GM19239 (cell line): ENCODE measurements at regions not wholly inside any gene's neighbourhood (a gene's known extent, or its start where the extent isn't known, plus 50 kb on each side); places are given as distances from the start of the nearest gene placed in this dataset.
"Not testable (repeated sequence)": the region's sequence is repeated elsewhere in the genome, so short reads cannot be mapped to it uniquely, and the experiment has no call there.

Experiments used
- DNase-seq: peaks from one replicate; pipeline ENCODE4 v3.0.0; 2011; ENCODE audit warnings: low spot score; ENCODE audit not compliant: insufficient read length
- FAIRE-seq: peaks from 2 replicates; lab custom pipeline; 2011; peaks lifted over from hg19 to GRCh38; lab: Jason Lieb, UNC

DNA sequence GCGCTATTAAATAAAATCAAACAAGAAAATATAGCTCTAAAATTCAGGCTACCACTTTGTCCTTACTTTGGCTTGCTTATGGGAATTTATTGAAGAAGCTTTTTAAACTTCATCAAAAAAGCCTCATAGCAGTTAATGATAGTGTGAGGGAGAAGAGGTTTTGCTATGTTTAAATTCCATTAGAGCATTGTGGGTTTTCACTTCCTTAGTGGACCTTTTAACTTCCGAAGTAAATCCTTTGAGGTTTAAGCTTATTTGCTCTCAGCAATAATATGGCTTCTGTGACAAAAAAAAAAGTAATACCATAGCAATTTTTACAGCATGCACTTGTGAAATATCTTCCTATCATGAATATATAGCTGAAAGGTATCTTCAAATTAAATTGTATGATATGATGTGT is 120.2 kb upstream of the NDST4 start:
- DNase-seq, result no peak
- no peak for FAIRE-seq

DNA sequence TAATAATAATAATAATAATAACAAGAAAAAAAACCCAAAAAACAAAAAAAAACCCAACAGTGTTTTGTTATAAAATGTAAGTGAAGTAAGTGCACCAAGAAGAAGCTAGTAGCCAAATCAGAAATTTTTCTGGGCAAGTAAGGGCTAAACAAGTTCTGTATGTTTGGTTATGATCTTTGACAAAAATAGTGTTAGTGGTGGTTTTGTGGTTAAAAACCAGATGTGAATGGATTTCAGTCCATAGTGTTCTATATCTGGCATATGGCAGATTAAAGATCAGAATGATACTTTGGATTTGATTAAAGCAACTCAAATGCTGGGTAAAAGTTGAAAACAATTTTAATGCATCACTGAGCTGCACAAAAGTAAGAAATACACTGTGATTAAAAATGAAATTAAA is 116.5 kb upstream of the NDST4 start:
- FAIRE-seq, result no peak
- no peak for DNase-seq

DNA sequence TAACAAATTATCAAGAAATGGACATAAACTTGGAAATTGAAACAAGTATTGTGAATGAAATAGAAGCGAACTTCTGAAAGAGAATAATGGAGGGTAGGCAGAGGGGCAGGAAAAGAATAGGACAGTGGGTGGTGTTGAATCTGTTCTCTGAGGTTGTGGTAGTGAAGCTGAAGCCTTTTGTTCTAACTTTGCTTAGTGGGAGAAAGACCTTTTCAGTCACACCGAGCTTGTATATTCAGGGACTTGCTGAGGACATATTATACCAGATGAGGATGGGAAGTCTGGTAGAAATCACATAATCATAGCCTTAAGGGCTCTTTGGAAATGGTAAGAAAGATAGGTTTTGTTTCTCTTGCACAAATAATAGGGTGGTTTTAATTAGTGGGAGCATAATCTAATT is 115.4 kb upstream of the NDST4 start:
- no peak for FAIRE-seq
- DNase-seq, result no peak

DNA sequence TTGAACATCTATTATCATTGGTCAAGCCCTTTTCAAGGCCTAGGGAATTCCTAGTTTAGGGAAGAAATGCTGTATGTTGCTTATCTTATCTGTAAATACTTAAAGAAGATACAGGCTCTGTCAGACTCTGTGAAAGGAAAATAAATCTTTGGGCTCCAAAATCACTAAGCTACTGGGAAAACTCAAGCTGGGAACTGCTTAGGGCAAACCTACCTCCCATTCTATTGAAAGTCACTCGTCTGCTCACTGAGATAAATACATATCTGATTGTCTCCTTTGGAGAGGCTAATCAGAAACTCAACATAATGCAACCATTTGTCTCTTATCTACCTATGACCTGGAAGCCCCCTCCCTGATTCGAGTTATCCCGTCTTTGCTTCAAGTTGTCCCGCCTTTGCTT is 108.6 kb upstream of the NDST4 start:
- no peak for FAIRE-seq

DNA sequence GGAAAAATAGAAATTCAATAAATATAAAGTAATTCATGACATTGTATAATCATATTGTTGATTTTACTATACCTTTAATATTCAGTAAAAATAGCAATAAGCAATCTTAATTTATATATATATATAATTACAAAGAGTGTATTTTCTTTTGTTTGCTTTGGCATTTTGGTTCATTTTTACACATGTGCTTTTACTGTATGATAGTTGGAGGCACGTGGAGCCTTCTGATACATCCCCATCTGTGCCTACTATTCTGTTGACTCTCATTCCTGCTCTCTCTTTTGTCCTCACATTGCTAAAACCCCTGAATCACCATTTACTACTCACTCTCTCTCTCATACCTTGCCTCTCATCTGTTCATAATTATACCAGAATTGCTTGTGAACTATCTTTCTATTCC is 106.4 kb upstream of the NDST4 start:
- FAIRE-seq (no peak), DNase-seq (no peak)

More for the DNA sequence above, 108.6 kb upstream of the NDST4 start:
- no peak for DNase-seq

DNA sequence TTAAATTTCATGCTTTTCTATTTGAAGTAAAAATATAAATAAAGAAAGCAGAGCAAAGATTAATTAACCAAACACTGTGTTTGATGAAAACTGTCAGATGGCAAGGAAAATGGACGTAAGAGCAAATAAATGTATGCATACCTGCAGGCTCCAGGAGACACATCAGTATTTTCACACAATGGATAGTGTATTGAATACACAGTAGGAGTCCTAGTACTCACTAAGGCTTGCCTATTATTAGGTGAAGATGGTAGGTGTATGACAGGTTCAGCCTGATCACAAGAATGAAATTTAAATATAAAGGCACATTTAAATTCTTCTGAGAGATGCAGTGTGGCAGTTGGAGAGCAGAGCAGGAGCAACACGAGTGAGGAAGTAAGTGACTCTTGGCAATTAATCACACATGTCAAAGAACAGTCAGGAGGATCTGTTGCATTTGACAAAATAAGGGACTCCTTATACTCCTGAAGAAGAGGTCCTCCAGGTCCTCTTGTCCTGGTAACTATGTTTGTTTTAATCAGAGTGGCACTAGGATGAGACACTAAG is 106.0 kb upstream of the NDST4 start:
- DNase-seq (no peak), FAIRE-seq (no peak)

DNA sequence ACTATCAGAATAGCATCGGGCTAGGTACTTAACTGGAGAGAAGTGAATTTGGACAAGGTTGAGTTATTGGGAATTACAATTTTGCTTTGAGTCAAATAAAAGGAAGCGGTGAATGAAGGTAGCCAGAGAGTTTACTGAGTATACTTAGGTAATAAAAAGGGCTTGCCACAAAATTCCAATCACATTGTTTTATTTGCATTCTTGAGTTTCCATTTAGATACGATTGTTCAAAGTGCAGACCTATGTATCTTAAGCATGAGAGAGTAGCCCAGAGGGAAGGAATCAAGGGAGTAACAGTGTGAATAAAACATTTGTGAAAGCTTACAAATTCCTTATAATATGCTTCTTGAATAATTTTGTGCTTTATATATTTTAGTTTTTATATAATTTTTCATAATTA is 102.5 kb upstream of the NDST4 start:
- DNase-seq (no peak), FAIRE-seq (no peak)

DNA sequence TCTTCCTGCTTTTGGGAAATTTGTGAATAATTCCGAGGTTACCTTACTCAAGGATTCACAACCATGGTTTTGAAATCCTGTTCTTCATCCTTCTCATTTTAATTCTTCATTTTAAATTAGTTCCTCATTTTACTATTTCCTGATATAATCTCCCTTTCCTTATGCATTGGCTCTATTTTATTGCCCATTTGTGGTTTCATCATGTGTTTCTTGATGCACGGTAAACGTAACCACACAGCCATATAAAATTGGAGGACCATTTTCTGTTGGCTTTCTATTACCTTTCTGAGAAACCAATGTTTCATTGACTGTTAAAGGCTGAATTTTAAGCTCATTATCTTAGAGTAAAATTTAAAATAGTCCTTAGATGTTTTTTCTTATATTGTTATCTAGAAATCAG is 100.3 kb upstream of the NDST4 start:
- DNase-seq, result no peak
- FAIRE-seq, result no peak

DNA sequence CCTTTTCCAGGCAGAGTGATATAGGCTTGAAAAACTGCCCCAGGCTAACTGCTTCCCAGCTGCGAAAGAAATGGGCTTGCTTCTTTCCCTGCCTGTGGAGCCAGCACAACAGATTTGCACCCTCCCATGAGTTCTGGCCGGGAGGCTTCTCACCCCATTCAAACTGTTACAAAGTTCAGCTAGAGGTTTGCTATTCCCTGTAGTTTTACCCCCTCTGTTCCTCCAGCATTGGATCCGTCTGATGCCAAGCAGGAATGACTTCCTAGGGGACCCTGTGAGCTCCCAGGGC is 87.6 kb upstream of the NDST4 start:
- DNase-seq (no peak), FAIRE-seq (no peak)

DNA sequence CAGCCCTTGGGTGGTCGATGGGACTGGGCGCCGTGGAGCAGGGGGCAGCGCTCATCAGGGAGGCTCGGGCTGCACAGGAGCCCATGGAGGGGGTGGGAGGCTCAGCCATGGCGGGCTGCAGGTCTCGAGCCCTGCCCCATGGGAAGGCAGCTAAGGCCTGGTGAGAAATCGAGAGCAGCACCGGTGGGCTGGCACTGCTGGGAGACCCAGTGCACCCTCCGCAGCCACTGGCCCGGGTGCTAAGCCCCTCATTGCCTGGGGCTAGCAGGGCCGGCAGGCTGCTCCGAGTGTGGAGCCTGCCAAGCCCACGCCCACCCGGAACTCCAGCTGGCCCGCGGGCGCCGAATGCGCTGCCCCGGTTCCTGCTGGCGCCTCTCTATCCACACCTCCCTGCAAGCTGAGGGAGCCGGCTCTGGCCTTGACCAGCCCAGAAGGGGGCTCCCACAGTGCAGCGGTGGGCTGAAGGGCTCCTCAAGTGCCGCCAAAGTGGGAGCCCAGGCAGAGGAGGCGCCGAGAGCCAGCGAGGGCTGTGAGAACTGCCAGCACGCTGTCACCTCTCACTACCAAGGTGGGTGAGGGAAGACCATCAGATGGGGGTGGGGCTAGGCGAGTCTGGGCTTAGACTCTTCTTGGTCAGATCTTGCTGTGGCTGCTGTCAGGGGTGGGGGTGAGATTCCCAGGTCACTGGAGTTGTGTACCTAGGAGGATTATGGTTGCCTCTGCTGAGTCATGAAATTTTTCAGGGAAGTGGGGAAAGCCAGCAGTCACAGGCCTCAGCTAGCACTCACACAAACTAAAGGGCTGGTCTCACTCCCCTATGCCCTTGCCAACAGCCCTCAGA is 87.0 kb upstream of the NDST4 start:
- DNase-seq, FAIRE-seq: not testable (repeated sequence)

DNA sequence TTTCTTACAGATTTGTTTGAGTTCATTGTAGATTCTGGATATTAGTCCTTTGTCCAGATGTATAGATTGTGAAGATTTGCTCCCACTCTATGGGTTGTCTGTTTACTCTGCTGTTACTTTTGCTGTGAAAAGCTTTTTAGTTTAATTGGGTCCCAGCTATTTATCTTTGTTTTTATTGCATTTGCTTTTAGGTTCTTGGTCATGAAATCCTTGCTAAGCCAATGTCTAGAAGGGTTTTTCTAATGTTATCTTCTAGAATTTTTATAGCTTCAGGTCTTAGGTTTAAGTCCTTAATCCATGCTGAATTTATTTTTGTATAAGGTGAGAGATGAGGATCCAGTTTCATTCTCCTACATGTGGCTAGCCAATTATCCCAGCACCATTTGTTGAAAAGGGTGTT is 81.2 kb upstream of the NDST4 start:
- FAIRE-seq, DNase-seq: not testable (repeated sequence)

DNA sequence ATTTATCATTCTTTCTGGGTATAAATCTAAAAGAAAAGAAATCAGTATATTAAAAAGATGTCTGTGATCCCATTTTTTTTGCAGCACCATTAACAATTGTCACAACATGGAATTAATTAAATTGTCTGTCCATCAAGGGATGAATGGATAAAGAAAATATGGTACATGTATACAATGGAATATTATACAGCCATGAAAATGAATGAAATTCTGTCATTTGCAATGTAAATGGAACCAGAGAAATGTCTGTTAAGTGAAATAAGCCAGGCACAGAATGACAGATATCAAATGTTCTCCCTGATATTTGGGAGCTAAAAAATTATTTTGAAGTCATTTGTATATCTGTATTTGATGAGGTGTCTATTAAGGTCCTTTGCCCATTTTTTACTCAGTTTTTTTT is 77.1 kb upstream of the NDST4 start:
- no peak for DNase-seq
- FAIRE-seq, result no peak

DNA sequence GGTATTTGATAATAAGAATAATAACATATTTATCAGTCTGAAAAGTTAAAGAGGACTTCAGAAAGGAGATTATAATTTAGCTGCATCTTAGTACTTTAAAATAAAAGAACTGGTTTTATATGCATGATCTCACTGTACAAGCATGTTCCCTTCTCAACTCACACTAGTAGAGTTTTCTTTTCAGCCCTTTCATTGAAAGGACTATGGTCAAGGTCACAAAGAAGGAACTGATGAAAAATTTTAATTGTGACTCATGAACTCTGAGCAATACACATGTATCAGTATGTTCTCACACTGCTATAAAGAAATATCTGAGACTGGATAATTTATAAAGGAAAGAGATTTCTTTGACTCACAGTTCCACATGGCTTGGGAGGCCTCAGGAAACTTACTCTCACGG is 73.7 kb upstream of the NDST4 start:
- FAIRE-seq (no peak), DNase-seq (no peak)

DNA sequence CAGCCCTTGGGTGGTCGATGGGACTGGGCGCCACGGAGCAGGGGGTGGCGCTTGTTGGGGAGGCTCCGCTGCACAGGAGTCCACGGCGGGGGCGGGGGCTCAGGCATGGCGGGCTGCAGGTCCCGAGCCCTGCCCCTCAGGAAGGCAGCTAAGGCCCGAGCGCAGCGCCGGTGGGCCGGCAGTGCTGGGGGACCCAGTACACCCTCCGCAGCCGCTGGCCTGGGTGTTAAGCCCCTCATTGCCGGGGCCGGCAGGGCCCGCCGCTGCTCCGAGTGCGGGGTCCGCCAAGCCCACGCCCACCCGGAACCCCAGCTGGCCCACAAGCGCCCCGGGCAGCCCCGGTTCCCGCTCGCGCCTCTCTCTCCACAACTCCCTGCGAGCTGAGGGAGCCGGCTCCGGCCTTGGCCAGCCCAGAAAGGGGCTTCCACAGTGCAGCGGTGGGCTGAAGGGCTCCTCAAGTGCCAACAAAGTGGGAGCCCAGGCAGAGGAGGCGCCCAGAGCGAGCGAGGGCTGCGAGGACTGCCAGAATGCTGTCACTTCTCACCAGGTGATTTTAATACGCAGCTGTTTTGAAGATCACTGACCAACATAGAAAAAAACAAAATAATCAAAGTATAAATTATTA is 66.1 kb upstream of the NDST4 start:
- not testable (repeated sequence) for FAIRE-seq, DNase-seq

DNA sequence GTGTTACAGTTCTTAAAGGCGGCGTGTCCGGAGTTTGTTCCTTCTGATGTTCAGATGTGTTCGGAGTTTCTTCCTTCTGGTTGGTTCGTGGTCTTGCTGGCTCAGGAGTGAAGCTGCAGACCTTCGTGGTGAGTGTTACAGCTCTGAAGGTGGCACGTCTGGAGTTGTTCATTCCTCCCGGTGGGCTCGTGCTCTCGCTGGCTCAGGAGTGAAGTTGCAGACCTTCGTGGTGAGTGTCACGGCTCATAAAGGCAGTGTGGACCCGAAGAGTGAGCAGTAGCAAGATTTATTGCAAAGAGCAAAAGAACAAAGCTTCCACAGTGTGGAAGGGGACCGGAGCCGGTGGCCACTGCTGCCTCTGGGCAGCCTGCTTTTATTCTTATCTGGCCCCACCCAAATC is 65.3 kb upstream of the NDST4 start:
- not testable (repeated sequence) for FAIRE-seq, DNase-seq

DNA sequence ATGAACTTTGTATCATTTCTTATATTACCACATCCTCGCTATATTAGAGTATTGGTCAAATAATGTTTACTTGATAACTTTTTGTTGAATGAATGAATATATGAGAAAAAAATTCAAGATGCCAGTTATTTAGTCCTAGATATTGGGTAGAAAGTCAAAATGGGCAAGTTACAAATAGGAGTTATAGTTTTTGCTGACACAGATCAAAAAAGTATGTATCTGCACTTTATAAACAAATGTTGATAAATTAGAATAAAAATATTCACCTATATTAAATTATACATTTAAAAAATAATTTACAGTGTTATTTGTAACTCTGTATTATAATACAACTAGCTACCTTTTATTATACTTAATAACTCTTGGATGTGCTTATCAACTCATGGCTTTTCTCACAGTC is 57.8 kb upstream of the NDST4 start:
- DNase-seq (no peak), FAIRE-seq (no peak)

DNA sequence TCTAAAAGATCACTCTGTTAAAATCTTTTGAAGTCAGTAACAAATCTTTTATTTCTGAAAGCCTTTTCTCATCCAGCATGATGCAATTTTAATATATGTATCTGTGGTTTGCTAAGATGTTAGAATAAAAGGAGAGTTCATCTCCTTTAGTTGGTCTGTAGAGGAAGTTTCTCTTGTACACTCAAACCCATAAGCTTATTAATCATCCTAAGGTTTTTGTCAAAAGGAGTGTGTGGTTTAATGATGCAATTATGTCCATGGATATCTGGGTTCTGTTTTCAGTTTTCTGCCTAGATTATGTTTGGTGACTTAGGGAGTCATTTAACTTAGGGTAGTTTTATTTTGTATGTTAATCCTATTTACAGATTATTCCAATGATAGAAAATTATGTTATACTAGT is 52.1 kb upstream of the NDST4 start:
- FAIRE-seq (peak; percentile 35), DNase-seq (no peak)
